IPS-15b (cell line): ENCODE measurements at regions not wholly inside any gene's neighbourhood (a gene's known extent, or its start where the extent isn't known, plus 50 kb on each side); places are given as distances from the start of the nearest gene placed in this dataset.
"Not testable (repeated sequence)": the region's sequence is repeated elsewhere in the genome, so short reads cannot be mapped to it uniquely, and the experiment has no call there.

Experiments
- H3K27me3 ChIP-seq: one replicate; pipeline ENCODE4 v1.6.1; 2013; ENCODE audit warnings: low read length; ENCODE audit not compliant: control insufficient read depth, insufficient read depth
- H3K36me3 ChIP-seq: one replicate; pipeline ENCODE4 v1.6.1; 2013; ENCODE audit warnings: low read length; ENCODE audit not compliant: control insufficient read depth, insufficient read depth
- H3K4me1 ChIP-seq: one replicate; pipeline ENCODE4 v1.6.1; 2013; ENCODE audit warnings: mild to moderate bottlenecking, low read length; ENCODE audit not compliant: control insufficient read depth, insufficient read depth
- H3K4me3 ChIP-seq: one replicate; pipeline ENCODE4 v1.5.1; 2013; ENCODE audit warnings: low read depth, low read length
- H3K9ac ChIP-seq: one replicate; pipeline ENCODE4 v1.6.1; 2013; ENCODE audit warnings: low read depth, mild to moderate bottlenecking, low read length
- H3K9me3 ChIP-seq: one replicate; pipeline ENCODE4 v1.6.1; 2013; ENCODE audit warnings: mild to moderate bottlenecking, low read length; ENCODE audit not compliant: control insufficient read depth, insufficient read depth

GRCh38 chr9:30845136-30845535, 1539.3 kb upstream of the ACO1 start:
- Histone ChIP-seq H3K9me3 (no peaks in the 10 kb centered on the region), H3K27me3 (no peaks in the 10 kb centered on the region), H3K4me1 (no peaks in the 10 kb centered on the region)

DNA sequence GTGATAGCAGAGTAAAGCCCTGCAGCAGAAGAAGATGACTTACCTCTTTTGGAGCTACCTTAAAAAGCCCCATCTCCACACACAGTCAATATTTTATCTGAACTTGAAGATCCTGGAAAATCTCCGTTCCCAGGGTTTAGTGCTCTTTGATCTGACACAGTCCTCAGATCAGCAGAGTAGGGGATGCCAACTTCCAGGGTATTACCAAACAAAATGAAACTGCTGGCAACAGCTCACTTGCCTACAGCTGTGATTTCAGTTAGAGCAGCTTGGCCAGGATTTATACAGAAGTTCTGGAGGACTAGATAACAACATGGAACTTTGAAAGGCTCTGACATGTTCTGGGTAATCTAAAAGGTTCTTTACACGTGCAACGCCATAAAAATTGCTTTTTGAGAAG, 1537.8 kb upstream of the ACO1 start:
- no peaks in the 10 kb centered on the region for H3K36me3 ChIP-seq
- no peak overlapping the region for H3K9ac ChIP-seq
- H3K9me3 ChIP-seq: no peaks in the 10 kb centered on the region
- H3K4me1 ChIP-seq: no peaks in the 10 kb centered on the region
- H3K4me3 ChIP-seq: no peak overlapping the region
- no peaks in the 10 kb centered on the region for H3K27me3 ChIP-seq

More at GRCh38 chr9:30845136-30845535, 1539.3 kb upstream of the ACO1 start:
- no peaks in the 10 kb centered on the region for H3K36me3 ChIP-seq
- H3K9ac ChIP-seq: no peak overlapping the region
- H3K4me3 ChIP-seq: no peak overlapping the region

DNA sequence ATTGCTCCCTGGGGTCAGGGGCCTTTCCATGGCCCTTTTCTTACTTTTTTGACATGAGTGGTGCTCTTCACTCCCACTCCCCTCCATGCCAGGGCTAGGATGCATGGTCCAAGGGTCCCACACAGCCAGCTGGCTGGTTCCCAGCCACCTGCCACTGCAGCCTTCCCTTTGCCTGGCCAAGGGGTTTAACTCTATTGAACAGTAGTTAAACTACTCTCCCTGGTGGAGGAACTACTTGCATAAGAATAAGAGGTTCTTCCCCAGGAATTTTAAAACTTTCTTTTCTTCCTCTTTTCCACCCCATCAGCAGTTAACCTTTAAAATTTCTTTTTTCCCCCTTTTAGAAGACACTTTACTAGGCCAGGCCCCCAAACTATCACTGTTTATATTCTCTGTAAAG, 1532.8 kb upstream of the ACO1 start:
- Histone ChIP-seq H3K27me3 (no peaks in the 10 kb centered on the region), H3K9me3 (no peaks in the 10 kb centered on the region), H3K4me1 (no peaks in the 10 kb centered on the region), H3K9ac (no peak overlapping the region), H3K4me3 (no peak overlapping the region), H3K36me3 (no peaks in the 10 kb centered on the region)

DNA sequence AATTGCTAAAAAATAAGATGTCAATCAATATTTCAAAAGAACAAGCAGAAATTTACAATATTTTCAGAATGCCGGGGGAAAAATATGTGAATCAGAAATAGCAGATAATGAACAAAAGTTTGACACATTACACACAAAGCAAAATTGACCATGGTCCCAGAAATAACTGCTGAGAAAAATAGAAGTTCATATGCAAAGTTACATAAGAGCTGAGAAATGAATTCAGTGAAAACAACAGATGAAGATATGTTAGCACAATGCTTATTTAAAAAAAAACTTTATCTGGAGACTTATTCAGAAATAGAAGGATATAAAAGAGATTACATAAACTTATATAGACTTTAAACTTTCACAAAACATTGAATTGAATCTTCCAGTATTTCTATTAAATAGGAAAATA, 1483.7 kb upstream of the ACO1 start:
- H3K36me3 ChIP-seq: no peaks in the 10 kb centered on the region
- no peaks in the 10 kb centered on the region for H3K27me3 ChIP-seq
- H3K4me1 ChIP-seq: no peaks in the 10 kb centered on the region
- H3K4me3 ChIP-seq: no peak overlapping the region
- no peaks in the 10 kb centered on the region for H3K9me3 ChIP-seq
- H3K9ac ChIP-seq: no peak overlapping the region

DNA sequence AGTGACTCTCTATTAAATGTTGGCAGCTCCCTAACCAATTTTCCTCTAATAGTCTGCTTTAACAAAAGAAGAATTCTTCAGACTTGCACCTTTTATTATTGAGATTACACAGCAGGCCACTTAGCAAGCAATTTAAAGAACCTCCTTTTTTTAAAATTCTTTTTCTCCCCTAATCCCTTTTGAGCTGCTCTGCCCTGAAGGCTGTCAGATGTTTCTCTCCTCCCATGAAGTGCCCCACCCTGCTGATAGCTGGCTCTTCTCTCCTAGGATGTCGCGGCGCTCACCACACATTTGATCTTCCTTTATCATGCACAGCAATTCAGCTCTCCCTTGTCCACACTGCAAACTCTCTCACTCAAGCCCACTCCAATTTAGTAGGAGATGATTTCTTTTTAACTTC, 1471.1 kb upstream of the ACO1 start:
- Histone ChIP-seq H3K9ac (no peak overlapping the region), H3K27me3 (peaks cover 23% of the 10 kb centered on the region), H3K4me3 (no peak overlapping the region), H3K36me3 (no peaks in the 10 kb centered on the region), H3K9me3 (no peaks in the 10 kb centered on the region), H3K4me1 (peaks cover 11% of the 10 kb centered on the region)

- H3K36me3 ChIP-seq: no peaks in the 10 kb centered on the region
- no peak overlapping the region for H3K4me3 ChIP-seq
- no peaks in the 10 kb centered on the region for H3K9me3 ChIP-seq
- H3K9ac ChIP-seq: no peak overlapping the region
- H3K27me3 ChIP-seq: peaks cover 23% of the 10 kb centered on the region
- peaks cover 11% of the 10 kb centered on the region for H3K4me1 ChIP-seq
Observed at GRCh38 chr9:30915451-30915850, 1469.0 kb upstream of the ACO1 start.

GRCh38 chr9:30925126-30925525, 1459.3 kb upstream of the ACO1 start:
- no peak overlapping the region for H3K9ac ChIP-seq
- no peak overlapping the region for H3K4me3 ChIP-seq
- H3K36me3 ChIP-seq: no peaks in the 10 kb centered on the region
- H3K9me3 ChIP-seq: no peaks in the 10 kb centered on the region
- no peaks in the 10 kb centered on the region for H3K27me3 ChIP-seq
- no peaks in the 10 kb centered on the region for H3K4me1 ChIP-seq

DNA sequence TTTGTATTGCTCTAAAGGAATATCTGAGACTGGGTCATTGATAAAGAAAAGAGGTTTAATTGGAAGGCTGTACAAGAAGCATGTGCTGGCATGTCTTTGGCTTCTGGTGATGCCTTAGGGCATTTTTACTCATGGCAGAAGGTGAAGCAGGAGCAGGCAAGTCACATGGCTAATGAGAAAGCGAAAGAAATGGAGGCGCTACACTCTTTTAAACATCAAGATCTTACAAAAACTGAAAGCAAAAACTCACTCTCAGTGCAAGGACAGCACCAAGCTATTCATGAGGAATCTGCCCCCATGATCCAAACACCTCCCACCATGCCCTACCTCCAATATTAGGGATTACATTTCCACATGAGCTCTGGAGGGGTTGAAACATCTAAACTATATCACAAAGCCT, 1458.8 kb upstream of the ACO1 start:
- Histone ChIP-seq H3K36me3 (no peaks in the 10 kb centered on the region), H3K27me3 (no peaks in the 10 kb centered on the region), H3K9ac (no peak overlapping the region), H3K4me1 (no peaks in the 10 kb centered on the region), H3K9me3 (no peaks in the 10 kb centered on the region), H3K4me3 (no peak overlapping the region)

DNA sequence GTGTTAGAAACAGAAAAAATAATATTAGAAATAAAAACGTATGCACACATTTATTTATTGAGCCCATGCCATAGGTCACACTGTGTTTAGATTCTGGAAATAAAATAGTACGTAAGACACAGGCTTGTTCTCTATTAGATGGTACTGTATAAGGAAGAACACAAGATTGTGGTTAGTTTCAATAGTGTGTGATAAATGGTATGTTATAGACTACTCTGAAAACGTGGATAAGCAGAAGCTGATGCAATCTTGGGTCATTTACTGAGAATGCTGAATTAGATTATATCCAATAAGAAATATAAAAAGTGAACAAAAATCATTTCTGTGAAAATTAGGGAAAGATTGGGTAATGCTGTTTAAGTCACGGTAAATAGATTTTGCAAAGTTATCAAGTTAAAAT, 1456.4 kb upstream of the ACO1 start:
- Histone ChIP-seq H3K36me3 (no peaks in the 10 kb centered on the region), H3K9me3 (no peaks in the 10 kb centered on the region), H3K27me3 (no peaks in the 10 kb centered on the region), H3K9ac (no peak overlapping the region), H3K4me3 (no peak overlapping the region), H3K4me1 (no peaks in the 10 kb centered on the region)

GRCh38 chr9:30932226-30932625, 1452.2 kb upstream of the ACO1 start:
- H3K36me3 ChIP-seq: no peaks in the 10 kb centered on the region
- H3K9ac ChIP-seq: no peak overlapping the region
- H3K4me1 ChIP-seq: no peaks in the 10 kb centered on the region
- H3K9me3 ChIP-seq: no peaks in the 10 kb centered on the region
- H3K27me3 ChIP-seq: no peaks in the 10 kb centered on the region
- H3K4me3 ChIP-seq: no peak overlapping the region

DNA sequence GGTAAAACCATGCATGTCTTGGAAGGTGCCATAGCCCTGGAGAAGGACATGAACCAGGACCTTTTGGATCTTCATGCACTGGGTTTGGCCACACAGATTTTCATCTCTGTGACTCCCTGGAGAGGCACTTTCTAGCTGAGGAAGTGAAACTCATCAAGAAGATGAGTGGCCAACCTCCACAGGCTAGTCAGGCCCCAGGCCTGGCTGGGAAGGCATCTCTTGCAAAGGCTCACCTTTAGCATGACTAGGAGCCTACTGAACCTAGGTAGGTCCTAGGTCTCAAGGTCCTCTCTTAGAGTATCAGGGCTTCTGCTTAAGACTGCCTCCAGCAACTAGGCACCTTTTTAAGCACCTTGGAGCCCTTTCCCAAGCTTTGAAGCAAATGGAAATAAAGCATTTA, 1448.7 kb upstream of the ACO1 start:
- Histone ChIP-seq H3K9me3 (no peaks in the 10 kb centered on the region), H3K4me1 (no peaks in the 10 kb centered on the region), H3K4me3 (no peak overlapping the region), H3K36me3 (no peaks in the 10 kb centered on the region), H3K27me3 (no peaks in the 10 kb centered on the region), H3K9ac (no peak overlapping the region)

DNA sequence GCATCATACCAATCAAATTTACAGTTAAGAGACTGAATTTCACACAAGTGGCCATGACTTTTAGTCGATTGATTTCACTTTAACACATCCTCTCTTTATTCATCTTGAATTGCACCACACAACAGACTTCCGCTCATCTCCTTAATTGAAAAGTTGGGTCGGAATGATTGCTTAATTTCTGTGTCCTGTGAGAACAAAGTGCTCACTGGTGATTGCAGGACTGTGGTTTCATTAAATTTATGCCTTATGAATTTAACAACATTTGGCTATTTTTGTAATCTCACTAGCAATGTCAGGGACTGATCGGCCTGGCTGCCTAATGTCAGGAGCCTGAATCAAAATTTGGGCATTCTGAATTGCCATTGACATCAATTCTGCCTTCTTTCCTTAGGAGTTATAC, 1447.3 kb upstream of the ACO1 start:
- no peaks in the 10 kb centered on the region for H3K4me1 ChIP-seq
- no peaks in the 10 kb centered on the region for H3K27me3 ChIP-seq
- H3K4me3 ChIP-seq: no peak overlapping the region
- no peak overlapping the region for H3K9ac ChIP-seq
- no peaks in the 10 kb centered on the region for H3K9me3 ChIP-seq
- H3K36me3 ChIP-seq: no peaks in the 10 kb centered on the region

- not testable (repeated sequence) for H3K27me3 ChIP-seq, H3K9me3 ChIP-seq, H3K36me3 ChIP-seq, H3K4me1 ChIP-seq, H3K9ac ChIP-seq, H3K4me3 ChIP-seq
Observed at GRCh38 chr9:30942852-30943251, 1441.6 kb upstream of the ACO1 start.
